Heart right ventricle (tissue), 16 donors: ENCODE measurements at regions not wholly inside any gene's neighbourhood (a gene's known extent, or its start where the extent isn't known, plus 50 kb on each side); places are given as distances from the start of the nearest gene placed in this dataset.

Source experiments
- ATAC-seq, 8 donors: fragments of 200-7000 bp; cut with Tn5 transposase; one replicate each; pipeline ENCODE4 v1.9.1; 2020; ENCODE audit warnings: mild to moderate bottlenecking in 8 of 8, moderate library complexity in 8 of 8, moderate number of reproducible peaks in 1 of 8
- DNase-seq, 2 donors: peaks; one replicate each; pipeline ENCODE4 v3.0.0-alpha.2; 2020
- H3K27ac ChIP-seq, 10 donors: fragments of 200-600 bp; sonication (generic) in 2 of 10; one replicate each; pipeline versions ENCODE4 v1.5.0 to v1.8.0; 2020 to 2022; ENCODE audit warnings: mild to moderate bottlenecking in 3 of 10
- H3K27me3 ChIP-seq, 7 donors: fragments of 200-600 bp; one replicate each; pipeline ENCODE4 v1.8.0; 2021 to 2022; ENCODE audit warnings: mild to moderate bottlenecking in 2 of 7
- H3K36me3 ChIP-seq, 9 donors: fragments of 200-600 bp; sonication (generic) in 1 of 9; one replicate each; pipeline versions ENCODE4 v1.5.0 to v1.8.0; 2020 to 2022; ENCODE audit warnings: mild to moderate bottlenecking in 2 of 9
- H3K4me1 ChIP-seq, 9 donors: fragments of 200-600 bp; sonication (generic) in 1 of 9; one replicate each; pipeline versions ENCODE4 v1.5.0 to v1.8.0; 2020 to 2022; ENCODE audit warnings: mild to moderate bottlenecking in 4 of 9
- H3K4me3 ChIP-seq, 10 donors: fragments of 200-600 bp; sonication (generic) in 2 of 10; one replicate each; pipeline versions ENCODE4 v1.5.0 to v1.8.0; 2020 to 2022; ENCODE audit warnings: mild to moderate bottlenecking in 7 of 10, moderate library complexity in 2 of 10
- H3K9me3 ChIP-seq, 11 donors: fragments of 200-600 bp in 10 of 11; sonication (generic) in 2 of 11; one replicate each; pipeline versions ENCODE4 v1.5.0 to v1.8.0; 2013 to 2022; ENCODE audit warnings: mild to moderate bottlenecking in 2 of 11, control low read depth in 1 of 11, moderate library complexity in 1 of 11
- WGBS, 2 donors: extraction: QIAGEN DNeasy Blood & Tissue Kit; methylation state at CpG; one replicate each; pipeline ENCODE4 v1.1.7; 2013; ENCODE audit warnings: inconsistent platforms in 1 of 2; 5-methylcytosine and 5-hydroxymethylcytosine counted together
- intact Hi-C, 10 donors: fragments of 100-400 bp; cut with DNase I; formaldehyde crosslinking; loops; one replicate each; pipeline versions ENCODE4 v1.11.1 to v1.14.2; 2022
- TF ChIP-seq, protein P1 (sequence below), 9 donors: fragments of 200-600 bp; sonication (generic) in 2 of 9; IDR thresholded peaks; one replicate each; pipeline versions ENCODE4 v1.5.0 to v1.8.0; 2021 to 2022; ENCODE audit warnings: antibody characterized with exemption in 9 of 9, mild to moderate bottlenecking in 5 of 9, moderate library complexity in 1 of 9
- donor health status: Arrhythmogenic right ventricular cardiomyopathy.
- donor health status: ischemic (EF 13 %, LVEDD 7.1; RV severe dilation, severe dysfunction).
- donor health status: healthy with polysubstance abuse.
- donor health status: DM: no; HTN: yes; CAD: no.
- donor health status: DM: no; HTN: no; CAD: no.
- donor health status: ischemic (EF 25% LVEDD 6.9; RV normal size, moderate dysfunction).
- donor health status: ischemic (EF 25% LVEDD 5.7; RV mildly dilated, moderate dysfunction).
- donor health status: healthy.
- donor health status: DM: yes; HTN: yes; CAD: no.
- donor health status: Ischemic cardiomyopathy.
- donor health status: ischemic (EF 35%, LVEDD 5.7; RV mildly dilated, moderate dysfunction).
- donor health status: nonischemic (EF 11% LVEDD 7.7; RV severe dilation, severe dysfunction).
- donor health status: DM: yes; HTN: yes; CAD: no.
- donor health status: PGD.
- donor health status: ischemic (EF 29% LVEDD 5.4; RV normal size, mild dysfunction).
- donor health status: nonischemic (EF 23%, LVEDD 6.1; RV moderate dilation, normal function).

DNA sequence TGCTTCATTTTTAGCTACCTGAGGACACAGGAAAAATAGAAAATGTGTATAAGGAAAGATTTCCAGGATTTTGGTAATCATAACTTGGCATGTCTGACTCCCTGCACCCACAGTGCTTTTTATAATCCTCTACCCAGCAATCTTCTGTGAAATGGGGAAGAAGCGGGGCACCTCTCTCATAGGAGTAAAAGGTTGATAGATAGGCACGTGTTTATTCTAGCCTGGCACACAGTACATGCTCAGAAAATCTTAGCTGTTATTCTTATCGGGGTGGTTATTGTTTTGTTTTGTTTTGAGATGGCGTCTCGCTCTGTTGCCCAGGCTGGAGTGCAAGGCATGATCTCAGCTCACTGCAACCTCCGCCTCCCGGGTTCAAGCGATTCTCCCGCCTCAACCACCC, 87.7 kb upstream of the SALL4 start:
- H3K27me3 ChIP-seq = peaks cover 0 to 29% (median 16%) of the 10 kb centered on the region in 7 donors

DNA sequence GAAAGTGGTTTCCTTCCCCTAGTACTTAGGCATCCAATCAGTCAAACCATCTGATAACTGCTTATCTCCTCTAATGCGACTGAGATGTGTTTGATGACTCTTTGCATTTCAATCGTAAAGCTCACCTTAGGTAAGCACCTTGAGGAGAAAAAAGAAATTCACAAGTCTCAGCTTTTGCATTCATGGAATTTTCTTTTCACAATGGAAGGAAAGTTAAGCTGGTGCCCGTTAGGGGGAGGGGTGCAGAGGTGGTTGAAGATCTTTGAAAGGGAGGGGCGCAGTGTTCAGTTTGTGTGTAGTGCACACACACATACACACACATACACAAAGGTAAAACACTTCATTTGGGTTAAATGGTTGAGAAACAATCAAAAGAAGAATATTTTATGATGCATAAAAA, 87.1 kb upstream of the SALL4 start:
- TF ChIP-seq, protein P1, sequence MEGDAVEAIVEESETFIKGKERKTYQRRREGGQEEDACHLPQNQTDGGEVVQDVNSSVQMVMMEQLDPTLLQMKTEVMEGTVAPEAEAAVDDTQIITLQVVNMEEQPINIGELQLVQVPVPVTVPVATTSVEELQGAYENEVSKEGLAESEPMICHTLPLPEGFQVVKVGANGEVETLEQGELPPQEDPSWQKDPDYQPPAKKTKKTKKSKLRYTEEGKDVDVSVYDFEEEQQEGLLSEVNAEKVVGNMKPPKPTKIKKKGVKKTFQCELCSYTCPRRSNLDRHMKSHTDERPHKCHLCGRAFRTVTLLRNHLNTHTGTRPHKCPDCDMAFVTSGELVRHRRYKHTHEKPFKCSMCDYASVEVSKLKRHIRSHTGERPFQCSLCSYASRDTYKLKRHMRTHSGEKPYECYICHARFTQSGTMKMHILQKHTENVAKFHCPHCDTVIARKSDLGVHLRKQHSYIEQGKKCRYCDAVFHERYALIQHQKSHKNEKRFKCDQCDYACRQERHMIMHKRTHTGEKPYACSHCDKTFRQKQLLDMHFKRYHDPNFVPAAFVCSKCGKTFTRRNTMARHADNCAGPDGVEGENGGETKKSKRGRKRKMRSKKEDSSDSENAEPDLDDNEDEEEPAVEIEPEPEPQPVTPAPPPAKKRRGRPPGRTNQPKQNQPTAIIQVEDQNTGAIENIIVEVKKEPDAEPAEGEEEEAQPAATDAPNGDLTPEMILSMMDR (IDR thresholded peaks at IDR 0.05) = no peak
- intact Hi-C loops = no loop called here
- Histone ChIP-seq H3K4me3 (no peak overlapping the region), H3K27me3 (peaks cover 0 to 33% (median 16%) of the 10 kb centered on the region in 7 donors), H3K27ac (no peak overlapping the region), H3K9me3 (no peaks in the 10 kb centered on the region), H3K36me3 (no peaks in the 10 kb centered on the region), H3K4me1 (no peaks in the 10 kb centered on the region)
- no peak for ATAC-seq
- DNase-seq = no peak
- WGBS, 2 donors = 29 to 31% methylated on average over 4 of the region's 4 CpGs

More for the DNA sequence above, 87.7 kb upstream of the SALL4 start:
- intact Hi-C loops = no loop called here
- Histone ChIP-seq H3K4me3 (no peak overlapping the region), H3K9me3 (no peaks in the 10 kb centered on the region), H3K4me1 (no peaks in the 10 kb centered on the region), H3K27ac (no peak overlapping the region), H3K36me3 (no peaks in the 10 kb centered on the region)
- 77 to 83% methylated on average over 9 of the region's 9 CpGs for WGBS, 2 donors
- ATAC-seq (no peak), DNase-seq (no peak)
- TF ChIP-seq, protein P1 (IDR thresholded peaks at IDR 0.05) = no peak

DNA sequence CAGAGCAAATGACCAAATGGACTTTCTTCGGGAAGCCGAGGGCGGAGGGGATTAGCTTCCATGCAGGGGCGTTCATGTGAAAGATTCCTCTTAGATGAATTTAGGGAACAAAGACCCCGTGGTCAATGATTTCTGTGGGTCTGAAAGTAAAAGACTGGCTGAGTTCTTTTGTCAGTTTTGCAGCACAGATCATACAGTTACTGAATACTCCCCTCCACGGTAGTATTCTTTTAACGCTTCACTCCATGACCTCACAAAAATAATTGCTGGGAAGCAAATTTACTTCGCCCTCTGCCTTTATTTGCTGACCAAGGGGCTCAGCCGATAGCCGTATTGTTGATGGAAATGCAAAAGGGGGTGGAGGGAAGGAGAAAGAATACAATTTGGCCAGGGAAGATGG, 86.0 kb upstream of the SALL4 start:
- H3K4me1 ChIP-seq = no peaks in the 10 kb centered on the region
- no peaks in the 10 kb centered on the region for H3K9me3 ChIP-seq
- H3K36me3 ChIP-seq = no peaks in the 10 kb centered on the region
- WGBS, 2 donors = 59 to 61% methylated on average over 10 of the region's 10 CpGs
- H3K4me3 ChIP-seq = no peak overlapping the region
- peaks cover 0 to 33% (median 16%) of the 10 kb centered on the region in 7 donors for H3K27me3 ChIP-seq
- DNase-seq (no peak), ATAC-seq (no peak)
- intact Hi-C loops = no loop called here
- no peak overlapping the region for H3K27ac ChIP-seq
- TF ChIP-seq, protein P1 (IDR thresholded peaks at IDR 0.05) = no peak

DNA sequence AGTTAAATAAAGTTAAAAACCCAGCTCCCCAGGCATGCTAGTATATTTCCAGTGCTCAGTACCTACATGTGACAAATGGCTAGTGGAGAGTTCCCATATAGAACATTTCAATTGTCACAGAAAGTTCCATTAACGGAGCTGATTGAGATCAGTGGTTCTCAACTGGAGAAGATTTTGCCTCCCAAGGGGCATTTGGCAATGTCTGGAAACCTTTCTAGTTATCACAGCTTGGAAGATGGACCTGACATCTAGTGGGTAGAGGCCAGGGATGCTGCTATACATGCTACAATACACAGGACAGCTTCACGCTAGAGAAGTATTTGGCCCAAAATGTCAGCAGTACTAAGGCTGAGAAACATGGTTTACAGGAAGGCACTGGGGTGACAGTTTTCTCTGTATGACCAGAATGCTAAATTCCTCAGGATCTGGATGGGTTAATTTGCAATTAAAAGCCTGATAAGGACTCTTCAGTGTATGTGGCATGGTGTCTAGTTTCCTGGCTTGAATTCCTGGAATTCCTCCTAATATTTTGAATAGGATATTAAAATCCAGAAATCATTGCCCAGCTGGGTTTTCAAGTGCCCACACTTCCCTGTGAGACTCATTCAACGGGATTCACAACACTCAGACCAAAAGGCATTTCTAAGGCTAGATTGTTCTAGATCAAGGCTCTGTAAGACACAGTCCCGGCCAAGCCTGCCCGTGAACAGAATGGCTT, 84.7 kb upstream of the SALL4 start:
- no peak for DNase-seq
- Histone ChIP-seq H3K27ac (no peak overlapping the region), H3K27me3 (peaks cover 0 to 31% (median 12%) of the 10 kb centered on the region in 7 donors), H3K9me3 (no peaks in the 10 kb centered on the region), H3K36me3 (no peaks in the 10 kb centered on the region), H3K4me1 (no peaks in the 10 kb centered on the region), H3K4me3 (no peak overlapping the region)
- TF ChIP-seq, protein P1 (IDR thresholded peaks at IDR 0.05) = no peak
- WGBS, 2 donors = 66 to 72% methylated on average over 5 of the region's 5 CpGs
- ATAC-seq = no peak
- intact Hi-C loops = no loop called here
